ENCODE measurements at regions not wholly inside any gene's neighbourhood (a gene's known extent, or its start where the extent isn't known, plus 50 kb on each side); places are given as distances from the start of the nearest gene placed in this dataset.

GRCh38 chr3:106773795-106774194, 603.4 kb upstream of the CCDC54 start:
- TF ChIP-seq CTCF (IDR thresholded peaks at IDR 0.05; ENCODE audit: control insufficient read depth, extremely low read depth, insufficient read depth), result no peak

GRCh38 chr3:106783231-106783630, 594.0 kb upstream of the CCDC54 start:
- no peak for DNase-seq (ENCODE audit: low read depth)
- no peak overlapping the region for H3K4me3 ChIP-seq (ENCODE audit: low read depth, low read length)
- no peak for TF ChIP-seq CTCF (IDR thresholded peaks at IDR 0.05; ENCODE audit: control insufficient read depth, extremely low read depth, insufficient read depth)

More at GRCh38 chr3:106773795-106774194, 603.4 kb upstream of the CCDC54 start:
- no peak for DNase-seq (ENCODE audit: low read depth)
- no peak overlapping the region for H3K4me3 ChIP-seq (ENCODE audit: low read depth, low read length)

GRCh38 chr3:106789276-106789675, 588.0 kb upstream of the CCDC54 start:
- no peak for DNase-seq (ENCODE audit: low read depth)
- TF ChIP-seq CTCF (IDR thresholded peaks at IDR 0.05; ENCODE audit: control insufficient read depth, extremely low read depth, insufficient read depth), result no peak
- H3K4me3 ChIP-seq (ENCODE audit: low read depth, low read length), result no peak overlapping the region

GRCh38 chr3:106792716-106793115, 584.5 kb upstream of the CCDC54 start:
- TF ChIP-seq CTCF (IDR thresholded peaks at IDR 0.05; ENCODE audit: control insufficient read depth, extremely low read depth, insufficient read depth), result no peak
- no peak for DNase-seq (ENCODE audit: low read depth)
- no peak overlapping the region for H3K4me3 ChIP-seq (ENCODE audit: low read depth, low read length)

GRCh38 chr3:106794442-106794841, 582.8 kb upstream of the CCDC54 start:
- no peak for TF ChIP-seq CTCF (IDR thresholded peaks at IDR 0.05; ENCODE audit: control insufficient read depth, extremely low read depth, insufficient read depth)
- H3K4me3 ChIP-seq (ENCODE audit: low read depth, low read length), result no peak overlapping the region
- no peak for DNase-seq (ENCODE audit: low read depth)

- TF ChIP-seq CTCF (IDR thresholded peaks at IDR 0.05; ENCODE audit: control insufficient read depth, extremely low read depth, insufficient read depth), result no peak
- DNase-seq (ENCODE audit: low read depth), result no peak
- no peak overlapping the region for H3K4me3 ChIP-seq (ENCODE audit: low read depth, low read length)
Measured at GRCh38 chr3:106795553-106795952, 581.7 kb upstream of the CCDC54 start.

GRCh38 chr3:106797461-106797860, 579.8 kb upstream of the CCDC54 start:
- H3K4me3 ChIP-seq (ENCODE audit: low read depth, low read length), result no peak overlapping the region
- TF ChIP-seq CTCF (IDR thresholded peaks at IDR 0.05; ENCODE audit: control insufficient read depth, extremely low read depth, insufficient read depth), result no peak
- no peak for DNase-seq (ENCODE audit: low read depth)

Measured in LNCaP clone FGC (cell line).